MM.1S (cell line): ENCODE measurements at regions not wholly inside any gene's neighbourhood (a gene's known extent, or its start where the extent isn't known, plus 50 kb on each side); places are given as distances from the start of the nearest gene placed in this dataset.

ENCODE experiments used
- DNase-seq: peaks from one replicate; pipeline ENCODE4 v3.0.0-alpha.2; 2015
- H2AFZ ChIP-seq: fragments of 300-600 bp; sonication (generic); 2 replicates; pipeline ENCODE4 v1.6.0; 2016; ENCODE audit warnings: antibody characterized with exemption, low read length
- H3F3A ChIP-seq: fragments of 300-600 bp; sonication (generic); 2 replicates; pipeline ENCODE4 v1.6.1; 2016; ENCODE audit warnings: mild to moderate bottlenecking, antibody characterized with exemption, low read length, moderate library complexity, mixed read lengths; ENCODE audit not compliant: insufficient read depth
- H3K27ac ChIP-seq: fragments of 300-600 bp; sonication (generic); 2 replicates; pipeline ENCODE4 v1.5.1; 2016; ENCODE audit warnings: mild to moderate bottlenecking, low read length
- H3K27me3 ChIP-seq: fragments of 300-600 bp; sonication (generic); replicated peaks from 2 replicates; pipeline ENCODE4 v1.6.0; 2016; ENCODE audit warnings: low read length; ENCODE audit not compliant: insufficient read depth
- H3K36me3 ChIP-seq: fragments of 300-600 bp; sonication (generic); replicated peaks from 2 replicates; pipeline ENCODE4 v1.6.1; 2016; ENCODE audit warnings: mild to moderate bottlenecking, low read length, mixed read lengths; ENCODE audit not compliant: insufficient read depth
- H3K4me1 ChIP-seq: fragments of 300-600 bp; sonication (generic); 2 replicates; pipeline ENCODE4 v1.6.1; 2016; ENCODE audit warnings: low read length, mixed read lengths
- H3K4me2 ChIP-seq: fragments of 300-600 bp; sonication (generic); 2 replicates; pipeline ENCODE4 v1.6.0; 2016; ENCODE audit warnings: low read depth, low read length
- H3K4me3 ChIP-seq: fragments of 300-600 bp; sonication (generic); 2 replicates; pipeline ENCODE4 v1.5.1; 2016; ENCODE audit warnings: low read length, mixed read lengths
- H3K79me2 ChIP-seq: fragments of 300-600 bp; sonication (generic); 2 replicates; pipeline ENCODE4 v1.6.1; 2016; ENCODE audit warnings: mixed run types, low read length, mixed read lengths
- H3K9ac ChIP-seq: fragments of 300-600 bp; sonication (generic); 2 replicates; pipeline ENCODE4 v1.6.1; 2016; ENCODE audit warnings: low read length, mixed read lengths
- H3K9me2 ChIP-seq: fragments of 300-600 bp; sonication (generic); replicated peaks from 2 replicates; pipeline ENCODE4 v1.6.1; 2016; ENCODE audit warnings: mild to moderate bottlenecking, low read length, mixed read lengths; ENCODE audit not compliant: insufficient read depth
- H3K9me3 ChIP-seq: fragments of 300-600 bp; sonication (generic); replicated peaks from 2 replicates; pipeline ENCODE4 v1.6.1; 2016; ENCODE audit warnings: mild to moderate bottlenecking, low read length, mixed read lengths; ENCODE audit not compliant: insufficient read depth
- H4K20me1 ChIP-seq: fragments of 300-600 bp; sonication (generic); 2 replicates; pipeline ENCODE4 v1.6.1; 2016; ENCODE audit warnings: mild to moderate bottlenecking, low read length, moderate library complexity, mixed read lengths; ENCODE audit not compliant: insufficient read depth
- EZH2 ChIP-seq: fragments of 300-600 bp; sonication (generic); optimal IDR thresholded peaks from 2 replicates; pipeline ENCODE3; 2017; ENCODE audit warnings: low read depth, mild to moderate bottlenecking, antibody characterized with exemption, low read length, mixed read lengths
- EZH2phosphoT487 ChIP-seq: fragments of 300-600 bp; sonication (generic); IDR thresholded peaks from 2 replicates; pipeline ENCODE4 v1.6.1; 2018; ENCODE audit warnings: antibody characterized with exemption, low read length
- TF ChIP-seq, protein P1 (sequence below): fragments of 300-600 bp; sonication (generic); IDR thresholded peaks from 2 replicates; pipeline ENCODE4 v1.5.1; 2016; ENCODE audit warnings: antibody characterized with exemption, low read length, mixed read lengths

- no peaks in the 10 kb centered on the region for H3K36me3 ChIP-seq
- no peak overlapping the region for H3K4me2 ChIP-seq
- no peaks in the 10 kb centered on the region for H3K4me1 ChIP-seq
- no peak overlapping the region for H3K27ac ChIP-seq
- no peaks in the 10 kb centered on the region for H3F3A ChIP-seq
- no peak for TF ChIP-seq EZH2phosphoT487
- TF ChIP-seq EZH2: no peak
- TF ChIP-seq, protein P1, sequence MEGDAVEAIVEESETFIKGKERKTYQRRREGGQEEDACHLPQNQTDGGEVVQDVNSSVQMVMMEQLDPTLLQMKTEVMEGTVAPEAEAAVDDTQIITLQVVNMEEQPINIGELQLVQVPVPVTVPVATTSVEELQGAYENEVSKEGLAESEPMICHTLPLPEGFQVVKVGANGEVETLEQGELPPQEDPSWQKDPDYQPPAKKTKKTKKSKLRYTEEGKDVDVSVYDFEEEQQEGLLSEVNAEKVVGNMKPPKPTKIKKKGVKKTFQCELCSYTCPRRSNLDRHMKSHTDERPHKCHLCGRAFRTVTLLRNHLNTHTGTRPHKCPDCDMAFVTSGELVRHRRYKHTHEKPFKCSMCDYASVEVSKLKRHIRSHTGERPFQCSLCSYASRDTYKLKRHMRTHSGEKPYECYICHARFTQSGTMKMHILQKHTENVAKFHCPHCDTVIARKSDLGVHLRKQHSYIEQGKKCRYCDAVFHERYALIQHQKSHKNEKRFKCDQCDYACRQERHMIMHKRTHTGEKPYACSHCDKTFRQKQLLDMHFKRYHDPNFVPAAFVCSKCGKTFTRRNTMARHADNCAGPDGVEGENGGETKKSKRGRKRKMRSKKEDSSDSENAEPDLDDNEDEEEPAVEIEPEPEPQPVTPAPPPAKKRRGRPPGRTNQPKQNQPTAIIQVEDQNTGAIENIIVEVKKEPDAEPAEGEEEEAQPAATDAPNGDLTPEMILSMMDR: peak; percentile 67
- no peaks in the 10 kb centered on the region for H3K27me3 ChIP-seq
- no peaks in the 10 kb centered on the region for H3K9me2 ChIP-seq
- no peaks in the 10 kb centered on the region for H3K79me2 ChIP-seq
- H3K9me3 ChIP-seq: no peaks in the 10 kb centered on the region
- no peak overlapping the region for H2AFZ ChIP-seq
- DNase-seq: peak; percentile 53
- H3K4me3 ChIP-seq: no peak overlapping the region
- H3K9ac ChIP-seq: no peak overlapping the region
- H4K20me1 ChIP-seq: no peaks in the 10 kb centered on the region
Measured at GRCh38 chr18:59823596-59824195, 76.1 kb upstream of the PMAIP1 start.

DNA sequence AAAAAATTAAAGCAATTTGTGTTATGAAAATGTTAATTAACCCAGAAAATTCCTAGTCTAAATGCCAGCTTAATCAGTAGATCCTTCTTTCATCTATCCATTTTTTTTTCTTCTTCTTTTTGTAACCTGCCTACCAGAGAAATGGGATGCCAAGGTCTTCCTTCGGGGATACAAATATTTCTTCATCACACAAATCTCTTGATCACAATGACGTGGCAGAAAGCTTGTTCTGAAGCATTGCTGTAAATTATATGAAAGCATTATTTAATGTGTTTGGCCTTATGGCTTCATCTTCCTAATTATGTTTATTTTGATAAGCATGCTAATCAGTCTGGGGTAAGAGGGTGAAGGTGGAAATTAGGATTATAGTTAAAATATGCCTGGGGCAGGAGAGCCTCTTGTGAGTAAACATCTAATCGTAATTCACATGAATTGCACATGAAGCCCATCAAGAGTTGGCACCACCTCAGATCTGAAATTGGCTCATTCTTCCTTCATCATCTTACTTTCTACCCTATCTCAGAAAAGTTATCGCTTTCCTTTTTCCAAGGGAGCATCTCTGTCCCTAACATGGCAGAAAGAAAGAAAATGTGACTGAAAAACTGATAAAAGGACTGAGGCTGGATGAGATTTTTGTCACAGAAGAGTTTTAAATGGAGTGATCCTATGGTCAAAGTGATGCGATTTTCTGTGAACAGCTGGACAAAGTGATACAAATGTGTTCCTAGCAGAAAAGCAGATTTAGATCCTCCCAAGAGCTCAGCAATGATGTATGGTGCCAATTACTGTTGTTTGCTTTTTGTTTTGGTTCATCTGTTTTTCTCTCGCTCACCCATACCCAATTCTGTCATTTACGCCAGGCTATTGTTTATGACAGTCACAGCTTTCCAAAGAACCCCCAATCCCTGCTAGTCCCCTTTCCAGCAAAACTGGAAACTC lies 76.9 kb upstream of the PMAIP1 start:
- Histone ChIP-seq H3K9me2 (no peaks in the 10 kb centered on the region), H3K4me1 (no peaks in the 10 kb centered on the region), H3F3A (no peaks in the 10 kb centered on the region), H2AFZ (no peak overlapping the region), H3K9ac (no peak overlapping the region), H3K4me2 (no peak overlapping the region), H3K9me3 (no peaks in the 10 kb centered on the region), H4K20me1 (no peaks in the 10 kb centered on the region), H3K27me3 (no peaks in the 10 kb centered on the region), H3K36me3 (no peaks in the 10 kb centered on the region), H3K27ac (no peak overlapping the region), H3K4me3 (no peak overlapping the region), H3K79me2 (no peaks in the 10 kb centered on the region)
- TF ChIP-seq EZH2 (no peak), EZH2phosphoT487 (no peak)
- TF ChIP-seq, protein P1: no peak
- no peak for DNase-seq

DNA sequence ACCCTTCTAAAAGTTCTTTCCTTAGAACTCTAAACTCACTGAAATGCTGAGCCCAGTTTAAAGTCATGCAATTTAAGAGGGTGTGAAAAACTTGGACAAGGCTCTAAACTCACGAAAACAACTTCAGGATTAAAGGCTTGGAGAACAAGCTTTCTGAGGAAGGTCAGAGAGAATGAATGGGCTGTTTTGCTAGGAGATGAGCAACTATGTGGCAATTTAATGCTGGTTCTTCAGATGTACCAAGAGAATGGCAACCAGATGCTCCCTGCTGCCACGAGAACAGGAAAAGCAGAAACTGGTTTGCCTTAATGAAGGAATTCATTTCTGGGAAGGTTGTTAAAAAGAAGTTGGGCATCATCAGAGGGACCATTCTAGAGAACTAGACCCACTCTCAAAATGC lies 77.8 kb upstream of the PMAIP1 start:
- H3K4me2 ChIP-seq: no peak overlapping the region
- H3K27ac ChIP-seq: no peak overlapping the region
- H3K4me3 ChIP-seq: no peak overlapping the region
- H3K4me1 ChIP-seq: no peaks in the 10 kb centered on the region
- no peaks in the 10 kb centered on the region for H3K9me2 ChIP-seq
- TF ChIP-seq EZH2: no peak
- no peaks in the 10 kb centered on the region for H4K20me1 ChIP-seq
- H3K27me3 ChIP-seq: no peaks in the 10 kb centered on the region
- no peaks in the 10 kb centered on the region for H3K36me3 ChIP-seq
- H2AFZ ChIP-seq: no peak overlapping the region
- no peaks in the 10 kb centered on the region for H3K9me3 ChIP-seq
- no peaks in the 10 kb centered on the region for H3F3A ChIP-seq
- H3K79me2 ChIP-seq: no peaks in the 10 kb centered on the region
- no peak overlapping the region for H3K9ac ChIP-seq
- no peak for DNase-seq
